A673 (cell line): ENCODE measurements at regions not wholly inside any gene's neighbourhood (a gene's known extent, or its start where the extent isn't known, plus 50 kb on each side); places are given as distances from the start of the nearest gene placed in this dataset.

Source experiments
- EZH2 ChIP-seq: fragments of 200-600 bp; sonication (generic); IDR thresholded peaks from 2 replicates; pipeline ENCODE4 v1.6.1; 2017; ENCODE audit warnings: borderline replicate concordance, low read depth, mild to moderate bottlenecking, mixed read lengths, antibody characterized with exemption, low read length; ENCODE audit not compliant: poor library complexity, severe bottlenecking
- TF ChIP-seq, protein P1 (sequence below): fragments of 300-800, 200-600 bp; sonication (generic); conservative IDR thresholded peaks from 2 replicates; pipeline ENCODE4 v1.5.1; 2017; ENCODE audit warnings: low read depth, mild to moderate bottlenecking, antibody characterized with exemption, low read length, moderate library complexity, mixed read lengths

DNA sequence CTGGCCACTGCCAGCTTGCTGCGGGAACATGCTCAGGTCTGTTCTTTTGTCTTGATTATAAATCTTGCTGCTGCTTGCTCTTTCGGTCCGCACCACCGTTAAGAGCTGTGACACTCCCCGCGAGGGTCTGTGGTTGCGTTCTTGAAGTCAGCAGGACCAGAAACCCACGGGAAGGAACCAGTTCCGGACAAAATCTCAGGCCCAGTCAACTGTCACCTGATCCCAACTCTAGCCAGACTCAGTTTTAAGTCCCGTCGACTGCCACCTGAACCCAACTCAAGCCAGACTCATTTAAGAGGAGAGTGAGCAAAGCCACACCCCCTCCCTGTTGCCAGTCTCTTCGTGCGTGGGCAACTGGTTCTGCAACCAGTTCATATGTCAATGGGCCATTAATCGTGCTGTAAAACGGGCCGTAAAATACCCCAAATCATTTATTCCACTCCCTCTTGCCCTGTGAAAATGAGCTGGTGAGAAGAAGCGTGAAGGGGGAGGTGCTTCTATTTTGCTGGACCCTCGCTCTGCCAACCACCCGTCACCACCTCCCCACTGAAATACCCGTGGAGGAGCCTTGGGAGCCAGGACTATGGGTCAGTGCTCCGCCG lies 224.3 kb downstream of the NDUFA10 start:
- TF ChIP-seq, protein P1, sequence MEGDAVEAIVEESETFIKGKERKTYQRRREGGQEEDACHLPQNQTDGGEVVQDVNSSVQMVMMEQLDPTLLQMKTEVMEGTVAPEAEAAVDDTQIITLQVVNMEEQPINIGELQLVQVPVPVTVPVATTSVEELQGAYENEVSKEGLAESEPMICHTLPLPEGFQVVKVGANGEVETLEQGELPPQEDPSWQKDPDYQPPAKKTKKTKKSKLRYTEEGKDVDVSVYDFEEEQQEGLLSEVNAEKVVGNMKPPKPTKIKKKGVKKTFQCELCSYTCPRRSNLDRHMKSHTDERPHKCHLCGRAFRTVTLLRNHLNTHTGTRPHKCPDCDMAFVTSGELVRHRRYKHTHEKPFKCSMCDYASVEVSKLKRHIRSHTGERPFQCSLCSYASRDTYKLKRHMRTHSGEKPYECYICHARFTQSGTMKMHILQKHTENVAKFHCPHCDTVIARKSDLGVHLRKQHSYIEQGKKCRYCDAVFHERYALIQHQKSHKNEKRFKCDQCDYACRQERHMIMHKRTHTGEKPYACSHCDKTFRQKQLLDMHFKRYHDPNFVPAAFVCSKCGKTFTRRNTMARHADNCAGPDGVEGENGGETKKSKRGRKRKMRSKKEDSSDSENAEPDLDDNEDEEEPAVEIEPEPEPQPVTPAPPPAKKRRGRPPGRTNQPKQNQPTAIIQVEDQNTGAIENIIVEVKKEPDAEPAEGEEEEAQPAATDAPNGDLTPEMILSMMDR: no peak
- TF ChIP-seq EZH2: no peak
